ENCODE measurements at regions not wholly inside any gene's neighbourhood (a gene's known extent, or its start where the extent isn't known, plus 50 kb on each side); places are given as distances from the start of the nearest gene placed in this dataset.
"Not testable (repeated sequence)": the region's sequence is repeated elsewhere in the genome, so short reads cannot be mapped to it uniquely, and the experiment has no call there.

DNA sequence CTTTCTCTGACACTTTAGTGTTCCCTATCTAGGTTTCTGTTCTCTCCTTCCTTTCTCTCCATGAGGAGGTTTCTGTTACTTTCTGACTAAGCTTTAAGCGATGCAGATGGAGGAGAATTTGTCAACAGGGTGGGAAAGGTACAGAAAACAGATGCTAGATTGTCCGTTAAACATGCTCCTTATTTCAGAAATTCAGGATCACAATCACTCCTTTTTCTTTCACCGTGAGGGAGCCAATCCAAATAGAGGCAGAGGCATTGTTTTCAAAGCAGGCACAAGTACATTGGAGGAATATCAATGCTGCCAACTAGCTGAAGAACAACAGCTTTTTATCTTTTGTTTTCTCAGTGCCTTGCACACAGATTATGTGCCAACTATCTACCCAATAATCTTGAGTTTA lies 215.7 kb upstream of the FOLH1 start:
- Histone ChIP-seq H3K27me3 (ENCODE audit: control insufficient read depth in 3 of 3, insufficient read depth in 3 of 3, low read depth in 1 of 3, low read length in 3 of 3) (no peaks in the 10 kb centered on the region), H4K91ac (ENCODE audit: low read depth, low read length, poor library complexity) (no peak overlapping the region), H2AK5ac (ENCODE audit: low read depth, low read length) (no peak overlapping the region), H2BK5ac (ENCODE audit: low read length) (no peak overlapping the region), H3K9ac (ENCODE audit: low read depth, low read length, poor library complexity) (no peak overlapping the region), H3K4me3 (ENCODE audit: low read length in 2 of 2) (no peak overlapping the region), H3K18ac (ENCODE audit: low read length) (no peak overlapping the region), H4K8ac (ENCODE audit: low read depth, low read length) (no peak overlapping the region), H3K9me3 (replicated peaks in 1 of 2; ENCODE audit: control insufficient read depth in 2 of 2, insufficient read depth in 1 of 2, low read depth in 1 of 2, low read length in 2 of 2) (no peaks in the 10 kb centered on the region), H2AFZ (ENCODE audit: low read length) (no peak overlapping the region), H3K4ac (ENCODE audit: low read length) (no peak overlapping the region), H2BK15ac (ENCODE audit: low read length) (no peak overlapping the region), H3K79me1 (ENCODE audit: low read depth, low read length) (no peaks in the 10 kb centered on the region), H2BK120ac (ENCODE audit: low read depth, low read length) (no peak overlapping the region), H3K4me2 (ENCODE audit: insufficient read depth, low read length, poor library complexity, severe bottlenecking) (no peak overlapping the region), H3K36me3 (replicated peaks in 1 of 2; ENCODE audit: control insufficient read depth in 2 of 2, insufficient read depth in 2 of 2, low read length in 2 of 2) (no peaks in the 10 kb centered on the region), H3K14ac (ENCODE audit: low read length) (no peak overlapping the region), H2BK12ac (ENCODE audit: low read length) (no peak overlapping the region), H3K27ac (replicated peaks; ENCODE audit: low read length) (no peak overlapping the region), H3K4me1 (ENCODE audit: control insufficient read depth in 2 of 2, insufficient read depth in 1 of 2, low read depth in 1 of 2, low read length in 2 of 2) (no peaks in the 10 kb centered on the region), H3K23ac (ENCODE audit: low read depth, low read length, poor library complexity) (no peak overlapping the region)
- no CpG with 5 or more reads among the region's 3 CpGs for WGBS, 2 donors (ENCODE audit: extremely low coverage in 2 of 2, insufficient read length in 2 of 2, insufficient replicate concordance in 1 of 2)
- DNase-seq (ENCODE audit: low spot score), result no peak

DNA sequence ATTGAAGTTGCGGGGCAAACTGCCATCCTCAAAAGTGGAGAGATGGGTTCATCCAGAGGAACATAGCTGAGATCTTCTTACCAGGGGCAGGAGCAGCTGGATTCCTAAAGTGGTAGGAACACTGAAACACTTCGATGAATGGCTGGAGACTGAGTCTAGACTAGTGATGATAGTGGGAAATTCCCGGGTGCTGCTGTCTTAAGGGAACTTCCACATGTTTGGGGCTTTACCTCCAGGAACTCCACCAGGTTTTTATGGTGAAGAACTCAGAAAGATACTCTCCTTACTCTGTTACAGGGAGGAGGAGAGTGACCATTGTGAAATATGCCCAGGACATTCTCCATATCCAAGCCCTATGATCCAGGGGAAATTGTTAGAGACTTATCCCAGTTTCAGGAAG lies 210.5 kb upstream of the FOLH1 start:
- H3K18ac ChIP-seq (ENCODE audit: low read length); H2AK5ac ChIP-seq (ENCODE audit: low read depth, low read length); H3K27me3 ChIP-seq (ENCODE audit: control insufficient read depth in 3 of 3, insufficient read depth in 3 of 3, low read depth in 1 of 3, low read length in 3 of 3); H3K4me3 ChIP-seq (ENCODE audit: low read length in 2 of 2); H2BK120ac ChIP-seq (ENCODE audit: low read depth, low read length); H3K9ac ChIP-seq (ENCODE audit: low read depth, low read length, poor library complexity); H2BK5ac ChIP-seq (ENCODE audit: low read length); H3K4ac ChIP-seq (ENCODE audit: low read length); H3K27ac ChIP-seq (replicated peaks; ENCODE audit: low read length); H2AFZ ChIP-seq (ENCODE audit: low read length); H4K8ac ChIP-seq (ENCODE audit: low read depth, low read length); H2BK12ac ChIP-seq (ENCODE audit: low read length); H2BK15ac ChIP-seq (ENCODE audit: low read length); H3K4me2 ChIP-seq (ENCODE audit: insufficient read depth, low read length, poor library complexity, severe bottlenecking); DNase-seq (ENCODE audit: low spot score); H4K91ac ChIP-seq (ENCODE audit: low read depth, low read length, poor library complexity); H3K79me1 ChIP-seq (ENCODE audit: low read depth, low read length); H3K23ac ChIP-seq (ENCODE audit: low read depth, low read length, poor library complexity); H3K9me3 ChIP-seq (replicated peaks in 1 of 2; ENCODE audit: control insufficient read depth in 2 of 2, insufficient read depth in 1 of 2, low read depth in 1 of 2, low read length in 2 of 2); H3K4me1 ChIP-seq (ENCODE audit: control insufficient read depth in 2 of 2, insufficient read depth in 1 of 2, low read depth in 1 of 2, low read length in 2 of 2); H3K36me3 ChIP-seq (replicated peaks in 1 of 2; ENCODE audit: control insufficient read depth in 2 of 2, insufficient read depth in 2 of 2, low read length in 2 of 2); H3K14ac ChIP-seq (ENCODE audit: low read length): not testable (repeated sequence)
- WGBS, 2 donors (ENCODE audit: extremely low coverage in 2 of 2, insufficient read length in 2 of 2, insufficient replicate concordance in 1 of 2), result no CpG with 5 or more reads among the region's 3 CpGs

DNA sequence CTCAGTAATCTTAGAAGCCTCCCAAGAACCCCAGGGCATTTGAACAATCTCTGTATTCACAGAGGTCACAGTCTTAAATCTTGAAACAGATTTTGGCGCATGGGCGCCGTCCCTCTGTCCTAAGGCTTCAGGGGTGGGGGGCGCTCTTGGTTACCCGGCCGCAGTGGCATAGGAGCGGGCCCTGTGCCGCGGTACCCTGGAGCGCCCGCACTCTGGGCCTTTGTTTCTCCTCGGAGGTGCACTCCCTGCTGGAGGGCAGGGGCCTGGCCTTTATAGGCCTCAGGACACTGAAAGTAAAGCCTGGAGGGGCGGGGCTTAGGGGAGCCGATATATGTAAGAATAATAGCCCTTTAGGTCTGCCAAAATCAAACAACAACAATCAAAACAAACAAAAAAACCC lies 197.3 kb upstream of the FOLH1 start:
- Histone ChIP-seq H3K27ac (replicated peaks; ENCODE audit: low read length) (no peak overlapping the region), H3K18ac (ENCODE audit: low read length) (peak overlapping the region; percentile 8), H2BK15ac (ENCODE audit: low read length) (no peak overlapping the region), H4K91ac (ENCODE audit: low read depth, low read length, poor library complexity) (no peak overlapping the region), H2AK5ac (ENCODE audit: low read depth, low read length) (no peak overlapping the region), H3K14ac (ENCODE audit: low read length) (no peak overlapping the region), H4K8ac (ENCODE audit: low read depth, low read length) (no peak overlapping the region), H3K4ac (ENCODE audit: low read length) (no peak overlapping the region), H3K79me1 (ENCODE audit: low read depth, low read length) (no peaks in the 10 kb centered on the region), H3K4me3 (ENCODE audit: low read length in 2 of 2) (no peak overlapping the region), H2BK5ac (ENCODE audit: low read length) (no peak overlapping the region), H3K4me1 (ENCODE audit: control insufficient read depth in 2 of 2, insufficient read depth in 1 of 2, low read depth in 1 of 2, low read length in 2 of 2) (no peaks in the 10 kb centered on the region), H2BK120ac (ENCODE audit: low read depth, low read length) (no peak overlapping the region), H3K23ac (ENCODE audit: low read depth, low read length, poor library complexity) (no peak overlapping the region), H2BK12ac (ENCODE audit: low read length) (no peak overlapping the region), H3K36me3 (replicated peaks in 1 of 2; ENCODE audit: control insufficient read depth in 2 of 2, insufficient read depth in 2 of 2, low read length in 2 of 2) (no peaks in the 10 kb centered on the region), H2AFZ (ENCODE audit: low read length) (no peak overlapping the region), H3K4me2 (ENCODE audit: insufficient read depth, low read length, poor library complexity, severe bottlenecking) (no peak overlapping the region), H3K9ac (ENCODE audit: low read depth, low read length, poor library complexity) (no peak overlapping the region), H3K27me3 (ENCODE audit: control insufficient read depth in 3 of 3, insufficient read depth in 3 of 3, low read depth in 1 of 3, low read length in 3 of 3) (no peaks in the 10 kb centered on the region), H3K9me3 (replicated peaks in 1 of 2; ENCODE audit: control insufficient read depth in 2 of 2, insufficient read depth in 1 of 2, low read depth in 1 of 2, low read length in 2 of 2) (no peaks in the 10 kb centered on the region)
- no peak for DNase-seq (ENCODE audit: low spot score)
- WGBS, 2 donors (ENCODE audit: extremely low coverage in 2 of 2, insufficient read length in 2 of 2, insufficient replicate concordance in 1 of 2), result no CpG with 5 or more reads among the region's 14 CpGs

DNA sequence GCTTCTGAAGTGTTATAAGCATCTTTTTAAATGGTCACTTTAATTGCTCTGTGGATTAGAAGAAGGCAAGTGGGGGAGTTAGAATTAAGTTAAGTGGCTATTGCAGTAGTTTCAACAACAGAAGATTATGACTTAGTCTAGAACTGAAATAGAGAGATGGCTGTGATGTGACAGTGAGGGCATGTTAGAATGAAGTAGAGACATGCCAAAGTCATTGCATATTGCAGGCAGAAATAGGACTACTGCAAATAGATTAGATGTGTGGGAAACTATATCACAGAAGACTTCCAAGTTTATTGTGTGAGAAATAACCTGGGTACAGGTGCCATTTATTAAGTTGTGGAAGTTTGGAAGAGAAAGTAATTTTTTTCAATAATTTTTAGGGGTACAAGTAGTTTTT lies 187.4 kb upstream of the FOLH1 start:
- DNase-seq (ENCODE audit: low spot score); H2BK5ac ChIP-seq (ENCODE audit: low read length); H3K23ac ChIP-seq (ENCODE audit: low read depth, low read length, poor library complexity); H2BK12ac ChIP-seq (ENCODE audit: low read length); H2BK120ac ChIP-seq (ENCODE audit: low read depth, low read length); H3K4me1 ChIP-seq (ENCODE audit: control insufficient read depth in 2 of 2, insufficient read depth in 1 of 2, low read depth in 1 of 2, low read length in 2 of 2); H3K14ac ChIP-seq (ENCODE audit: low read length); H2BK15ac ChIP-seq (ENCODE audit: low read length); H4K8ac ChIP-seq (ENCODE audit: low read depth, low read length); H3K4ac ChIP-seq (ENCODE audit: low read length); H2AFZ ChIP-seq (ENCODE audit: low read length); H3K36me3 ChIP-seq (replicated peaks in 1 of 2; ENCODE audit: control insufficient read depth in 2 of 2, insufficient read depth in 2 of 2, low read length in 2 of 2); H3K4me2 ChIP-seq (ENCODE audit: insufficient read depth, low read length, poor library complexity, severe bottlenecking); H3K27me3 ChIP-seq (ENCODE audit: control insufficient read depth in 3 of 3, insufficient read depth in 3 of 3, low read depth in 1 of 3, low read length in 3 of 3); H3K27ac ChIP-seq (replicated peaks; ENCODE audit: low read length); H3K79me1 ChIP-seq (ENCODE audit: low read depth, low read length); H4K91ac ChIP-seq (ENCODE audit: low read depth, low read length, poor library complexity); H3K4me3 ChIP-seq (ENCODE audit: low read length in 2 of 2); H3K9ac ChIP-seq (ENCODE audit: low read depth, low read length, poor library complexity); H3K18ac ChIP-seq (ENCODE audit: low read length); H2AK5ac ChIP-seq (ENCODE audit: low read depth, low read length); H3K9me3 ChIP-seq (replicated peaks in 1 of 2; ENCODE audit: control insufficient read depth in 2 of 2, insufficient read depth in 1 of 2, low read depth in 1 of 2, low read length in 2 of 2): not testable (repeated sequence)
